K562 (cell line): ENCODE measurements at regions not wholly inside any gene's neighbourhood (a gene's known extent, or its start where the extent isn't known, plus 50 kb on each side); places are given as distances from the start of the nearest gene placed in this dataset.
A peak's percentile ranks its signal among the peaks of the same experiment; 100 is the strongest.

Source experiments
- ATAC-seq: fragments of 200-7000 bp; cut with Tn5 transposase; 3 replicates; pipeline ENCODE4 v1.9.1; 2020; ENCODE audit warnings: moderate library complexity
- BruUV-seq: library from RNA; stranded (reverse); fragments of 400-500 nt; replicated peaks from 2 replicates; lab custom pipeline; 2021; lab: Mats Ljungman, UMichigan
- CTCF ChIA-PET: fragments of 300-600 bp; formaldehyde crosslinking; extraction: SDS; loops from one replicate; lab custom pipeline; 2021; ENCODE audit warnings: low intra/inter-chr PET ratio; lab: Yijun Ruan, JAX
- POLR2A ChIA-PET: fragments of 300-600, 350-650 bp; sonication (Branson Sonifier 250); formaldehyde crosslinking; extraction: SDS; loops from one replicate; lab custom pipeline; 2021; ENCODE audit warnings: antibody characterized with exemption, inconsistent platforms; lab: Yijun Ruan, JAX
- DNase-seq, 4 experiments: peaks; one replicate each; pipeline versions ENCODE4 v3.0.0 to v3.0.0-alpha.2; 2011 to 2018; ENCODE audit warnings: low spot score in 3 of 4, mixed read lengths in 3 of 4; ENCODE audit errors: extremely low read depth in 1 of 4
- FAIRE-seq: peaks from 2 replicates; lab custom pipeline; 2011; peaks lifted over from hg19 to GRCh38; lab: Jason Lieb, UNC
- H2AFZ ChIP-seq: 2 replicates; pipeline ENCODE4 v1.6.0; 2011; ENCODE audit warnings: low read depth, low read length, control low read depth, inconsistent platforms
- H3K27ac ChIP-seq: fragments of 200-600 bp; 3 replicates; pipeline ENCODE4 v1.8.0; 2011; ENCODE audit warnings: low read depth, mild to moderate bottlenecking, control low read depth, inconsistent platforms, low read length, moderate library complexity, mixed read lengths; ENCODE audit errors: extremely low read depth
- H3K27me3 ChIP-seq, 2 experiments: fragments of 300-600 bp in 1 of 2; 2 replicates in 1 of 2; 3 replicates in 1 of 2; pipeline versions ENCODE4 v1.6.0 to v1.8.0; 2011; ENCODE audit warnings: inconsistent platforms in 2 of 2, low read length in 2 of 2, mild to moderate bottlenecking in 1 of 2, mixed read lengths in 1 of 2, moderate library complexity in 1 of 2; ENCODE audit not compliant: control insufficient read depth in 2 of 2, insufficient read depth in 2 of 2
- H3K36me3 ChIP-seq: fragments of 300-600 bp; 3 replicates; pipeline ENCODE4 v1.8.0; 2011; ENCODE audit warnings: mild to moderate bottlenecking, low read length, inconsistent platforms; ENCODE audit not compliant: control insufficient read depth, insufficient read depth
- H3K4me1 ChIP-seq, 2 experiments: fragments of 200-600 bp in 1 of 2; replicated peaks in 1 of 2; 2 replicates in 1 of 2; 3 replicates in 1 of 2; pipeline versions ENCODE4 v1.5.1 to v1.8.0; 2011; ENCODE audit warnings: inconsistent platforms in 2 of 2, low read length in 2 of 2, mild to moderate bottlenecking in 1 of 2, mixed read lengths in 1 of 2, moderate library complexity in 1 of 2; ENCODE audit not compliant: control insufficient read depth in 2 of 2, insufficient read depth in 2 of 2
- H3K4me2 ChIP-seq: 2 replicates; pipeline ENCODE4 v1.6.1; 2011; ENCODE audit warnings: low read length, control low read depth, inconsistent platforms, mixed read lengths; ENCODE audit not compliant: insufficient read depth
- H3K4me3 ChIP-seq: fragments of 200-600 bp; sonication (generic), shearing (Covaris generic); 2 replicates; pipeline ENCODE4 v1.5.1; 2016; ENCODE audit warnings: control low read depth, inconsistent platforms
- H3K79me2 ChIP-seq: fragments of 200-600 bp; 3 replicates; pipeline ENCODE4 v1.8.0; 2011; ENCODE audit warnings: low read length, inconsistent platforms; ENCODE audit not compliant: control insufficient read depth, insufficient read depth
- H3K9ac ChIP-seq, 2 experiments: 2 replicates each; pipeline versions ENCODE4 v1.6.0 to v1.6.1; 2011; ENCODE audit warnings: low read depth in 2 of 2, low read length in 2 of 2, control low read depth in 1 of 2, inconsistent platforms in 1 of 2, mild to moderate bottlenecking in 1 of 2, mixed read lengths in 1 of 2; ENCODE audit not compliant: insufficient read depth in 1 of 2
- H3K9me1 ChIP-seq: one replicate; pipeline ENCODE4 v1.6.0; 2011; ENCODE audit warnings: inconsistent platforms, mild to moderate bottlenecking, low read length, moderate library complexity; ENCODE audit not compliant: control insufficient read depth, insufficient read depth
- H3K9me3 ChIP-seq: replicated peaks from 2 replicates; pipeline ENCODE4 v1.5.1; 2011; ENCODE audit warnings: low read depth, low read length, inconsistent platforms; ENCODE audit not compliant: control insufficient read depth, insufficient read depth
- H4K20me1 ChIP-seq: replicated peaks from 2 replicates; pipeline ENCODE4 v1.6.1; 2011; ENCODE audit warnings: low read length, inconsistent platforms, mixed read lengths; ENCODE audit not compliant: control insufficient read depth, insufficient read depth
- PBX2 ChIP-seq, 2 experiments: IDR thresholded peaks in 1 of 2; conservative IDR thresholded peaks in 1 of 2; 2 replicates each; pipeline ENCODE4 v1.6.1; 2016; ENCODE audit warnings: low read depth in 2 of 2, mild to moderate bottlenecking in 1 of 2, missing compliant biosample characterization in 1 of 2, missing genetic modification characterization in 1 of 2, moderate library complexity in 1 of 2
- PHF20 ChIP-seq: fragments of 450-650 bp; IDR thresholded peaks from 2 replicates; pipeline ENCODE4 v1.6.1; 2018; ENCODE audit not compliant: partially characterized antibody
- RAD21 ChIP-seq, 2 experiments: fragments of 250-450 bp in 1 of 2; fragments of 450-650 bp in 1 of 2; sonication (Bioruptor Pico) in 1 of 2; formaldehyde crosslinking in 1 of 2; IDR thresholded peaks in 1 of 2; conservative IDR thresholded peaks in 1 of 2; 2 replicates each; pipeline versions ENCODE4 v1.4.0 to v1.8.0; 2020 to 2022; ENCODE audit warnings: mild to moderate bottlenecking in 2 of 2, moderate library complexity in 1 of 2
- REST ChIP-seq, 2 experiments: fragments of 450-650 bp; formaldehyde crosslinking in 1 of 2; IDR thresholded peaks; 2 replicates each; pipeline versions ENCODE4 v1.4.0 to v1.6.1; 2014 to 2020; ENCODE audit warnings: mild to moderate bottlenecking in 2 of 2, borderline replicate concordance in 1 of 2, low read depth in 1 of 2
- SRF ChIP-seq, 2 experiments: fragments of 250-450, 450-650 bp in 1 of 2; sonication (Bioruptor Pico) in 1 of 2; sonication (generic) in 1 of 2; formaldehyde crosslinking; IDR thresholded peaks; 2 replicates each; pipeline versions ENCODE4 v1.5.0 to v1.5.1; 2020 to 2022; ENCODE audit warnings: mild to moderate bottlenecking in 1 of 2, missing genetic modification reagents in 1 of 2
- TEAD2 ChIP-seq: fragments of 450-650 bp; IDR thresholded peaks from 2 replicates; pipeline ENCODE4 v1.6.1; 2016; ENCODE audit warnings: missing genetic modification characterization, control low read depth, missing compliant biosample characterization
- ZNF699 ChIP-seq: fragments of 250-450 bp; sonication (Bioruptor Pico); IDR thresholded peaks from 2 replicates; pipeline ENCODE4 v1.8.0; 2021; ENCODE audit warnings: mild to moderate bottlenecking, moderate library complexity; ENCODE audit not compliant: insufficient replicate concordance
- WGBS: fragments of 100-300 bp; shearing (Covaris generic); methylation state at CpG from one replicate; pipeline ENCODE4 v1.1.6; 2016; ENCODE audit warnings: low coverage, mixed read lengths; ENCODE audit not compliant: insufficient coverage; ENCODE audit errors: missing lambda C conversion rate; 5-methylcytosine and 5-hydroxymethylcytosine counted together
- in situ Hi-C: fragments of 300-500 bp; cut with MboI; formaldehyde crosslinking; loops from 4 replicates; pipeline ENCODE4 v1.15.0; 2018; ENCODE audit warnings: inconsistent platforms, mixed read lengths
- intact Hi-C: fragments of 100-400 bp; cut with micrococcal nuclease; formaldehyde crosslinking; loops from 2 replicates; pipeline ENCODE4 v1.14.2; 2022

- TF ChIP-seq RAD21 (CRISPR knock-in tag; conservative IDR thresholded peaks at IDR 0.05 in 1 of 2, IDR thresholded peaks at IDR 0.05 in 1 of 2) = peak; percentile 53 to 77
Measured at GRCh38 chr15:85865070-85865684, 70.5 kb upstream of the KLHL25 start (continued).

- no peaks in the 10 kb centered on the region for H3K9me1 ChIP-seq
- no peaks in the 10 kb centered on the region for H4K20me1 ChIP-seq
- ChIA-PET POLR2A (no interaction called here), CTCF (no interaction called here)
- H3K27ac ChIP-seq = no peak overlapping the region
- in situ Hi-C loops (no loop called here), intact Hi-C loops (loop anchor here (10.0 kb wide), 1 partner anchor 878 kb away; no protein-coding TSS in a partner anchor)
- no peak overlapping the region for H2AFZ ChIP-seq
- 0% methylated on average over 5 of the region's 5 CpGs for WGBS
- H3K9me3 ChIP-seq = no peaks in the 10 kb centered on the region
- no peak overlapping the region for H3K4me2 ChIP-seq
- BruUV-seq = no TSS peak
- H3K27me3 ChIP-seq = no peaks in the 10 kb centered on the region
- no peaks in the 10 kb centered on the region for H3K4me1 ChIP-seq
- ATAC-seq (no peak), FAIRE-seq (no peak), DNase-seq (no peak)
- H3K36me3 ChIP-seq = no peaks in the 10 kb centered on the region
- no peak overlapping the region for H3K4me3 ChIP-seq
- H3K9ac ChIP-seq = no peak overlapping the region
- H3K79me2 ChIP-seq = no peaks in the 10 kb centered on the region
- TF ChIP-seq ZNF699 (no peak), TEAD2 (tag) (no peak), REST (IDR thresholded peaks at IDR 0.05; ENCODE audit: borderline replicate concordance) (no peak), REST (CRISPR knock-in tag; IDR thresholded peaks at IDR 0.05; ENCODE audit: low read depth) (no peak), PBX2 (CRISPR knock-in tag; IDR thresholded peaks at IDR 0.05; ENCODE audit: low read depth) (no peak), PBX2 (tag; conservative IDR thresholded peaks at IDR 0.05; ENCODE audit: low read depth) (no peak), PHF20 (no peak), SRF (CRISPR knock-in tag; IDR thresholded peaks at IDR 0.05) (no peak)
Measured at GRCh38 chr15:85867250-85867649, 72.5 kb upstream of the KLHL25 start.
